Testis (tissue), 2 donors: ENCODE measurements at regions not wholly inside any gene's neighbourhood (a gene's known extent, or its start where the extent isn't known, plus 50 kb on each side); places are given as distances from the start of the nearest gene placed in this dataset.

ENCODE experiments used
- POLR2A ChIP-seq: fragments of 450-650 bp; IDR thresholded peaks from one replicate; pipeline ENCODE4 v1.6.1; 2017; ENCODE audit warnings: antibody characterized with exemption, mild to moderate bottlenecking, moderate library complexity
- TF ChIP-seq, protein P1 (sequence below), 3 experiments: fragments of 450-650 bp in 2 of 3; fragments of 200-600 bp in 1 of 3; sonication (generic) in 1 of 3; IDR thresholded peaks; one replicate each; pipeline ENCODE4 v1.5.1; 2016 to 2019; ENCODE audit warnings: antibody characterized with exemption in 3 of 3, mild to moderate bottlenecking in 2 of 3, moderate library complexity in 1 of 3

DNA sequence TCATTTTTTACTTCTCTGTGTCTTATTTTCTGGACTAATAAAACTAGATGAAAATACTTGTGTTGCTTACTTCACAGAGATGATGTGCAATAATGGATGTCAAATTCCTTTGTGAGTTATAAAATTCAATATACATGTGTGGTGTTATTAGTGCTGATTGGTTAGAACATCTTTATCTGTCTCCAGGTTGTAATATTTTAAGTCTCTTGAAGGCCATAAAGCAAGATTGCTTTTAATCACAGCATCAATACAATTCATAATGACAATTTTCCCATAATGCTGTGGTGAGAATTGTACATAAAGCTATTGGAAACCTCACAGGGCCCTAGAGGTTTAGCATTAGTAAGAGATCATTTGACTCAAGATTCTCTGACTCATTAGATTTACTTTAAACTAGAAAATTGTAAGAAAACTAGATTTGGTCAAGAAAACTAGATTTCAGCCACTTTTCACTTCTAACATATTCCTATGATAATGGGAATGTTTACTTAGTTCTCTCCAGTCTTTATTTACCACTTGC is 963.7 kb downstream of the REEP3 start:
- TF ChIP-seq, protein P1, sequence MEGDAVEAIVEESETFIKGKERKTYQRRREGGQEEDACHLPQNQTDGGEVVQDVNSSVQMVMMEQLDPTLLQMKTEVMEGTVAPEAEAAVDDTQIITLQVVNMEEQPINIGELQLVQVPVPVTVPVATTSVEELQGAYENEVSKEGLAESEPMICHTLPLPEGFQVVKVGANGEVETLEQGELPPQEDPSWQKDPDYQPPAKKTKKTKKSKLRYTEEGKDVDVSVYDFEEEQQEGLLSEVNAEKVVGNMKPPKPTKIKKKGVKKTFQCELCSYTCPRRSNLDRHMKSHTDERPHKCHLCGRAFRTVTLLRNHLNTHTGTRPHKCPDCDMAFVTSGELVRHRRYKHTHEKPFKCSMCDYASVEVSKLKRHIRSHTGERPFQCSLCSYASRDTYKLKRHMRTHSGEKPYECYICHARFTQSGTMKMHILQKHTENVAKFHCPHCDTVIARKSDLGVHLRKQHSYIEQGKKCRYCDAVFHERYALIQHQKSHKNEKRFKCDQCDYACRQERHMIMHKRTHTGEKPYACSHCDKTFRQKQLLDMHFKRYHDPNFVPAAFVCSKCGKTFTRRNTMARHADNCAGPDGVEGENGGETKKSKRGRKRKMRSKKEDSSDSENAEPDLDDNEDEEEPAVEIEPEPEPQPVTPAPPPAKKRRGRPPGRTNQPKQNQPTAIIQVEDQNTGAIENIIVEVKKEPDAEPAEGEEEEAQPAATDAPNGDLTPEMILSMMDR (IDR thresholded peaks at IDR 0.05), result no peak
- no peak for TF ChIP-seq POLR2A
